ENCODE measurements at regions not wholly inside any gene's neighbourhood (a gene's known extent, or its start where the extent isn't known, plus 50 kb on each side); places are given as distances from the start of the nearest gene placed in this dataset.

- H3K9me3 ChIP-seq (ENCODE audit: control insufficient read depth, low read depth, low read length), result no peaks in the 10 kb centered on the region
- peaks cover 12% of the 10 kb centered on the region for H3K4me1 ChIP-seq (ENCODE audit: control insufficient read depth, extremely low read depth, insufficient read depth, low read length)
- no peak overlapping the region for H3K27ac ChIP-seq (ENCODE audit: control insufficient read depth, insufficient read depth, low read length)
- H3K9ac ChIP-seq (ENCODE audit: control insufficient read depth, extremely low read depth, insufficient read depth, low read length), result no peak overlapping the region
- no peaks in the 10 kb centered on the region for H4K20me1 ChIP-seq (ENCODE audit: control insufficient read depth, extremely low read depth, insufficient read depth, low read length)
- no peak for DNase-seq (ENCODE audit: low read depth, low spot score)
- no peaks in the 10 kb centered on the region for H3K9me1 ChIP-seq (ENCODE audit: control insufficient read depth, extremely low read depth, insufficient read depth, low read length)
- no peaks in the 10 kb centered on the region for H3K27me3 ChIP-seq (ENCODE audit: control insufficient read depth, extremely low read depth, insufficient read depth, low read length)
- H3K79me2 ChIP-seq (ENCODE audit: control insufficient read depth, insufficient read depth, low read length), result no peaks in the 10 kb centered on the region
- TF ChIP-seq, protein P1, sequence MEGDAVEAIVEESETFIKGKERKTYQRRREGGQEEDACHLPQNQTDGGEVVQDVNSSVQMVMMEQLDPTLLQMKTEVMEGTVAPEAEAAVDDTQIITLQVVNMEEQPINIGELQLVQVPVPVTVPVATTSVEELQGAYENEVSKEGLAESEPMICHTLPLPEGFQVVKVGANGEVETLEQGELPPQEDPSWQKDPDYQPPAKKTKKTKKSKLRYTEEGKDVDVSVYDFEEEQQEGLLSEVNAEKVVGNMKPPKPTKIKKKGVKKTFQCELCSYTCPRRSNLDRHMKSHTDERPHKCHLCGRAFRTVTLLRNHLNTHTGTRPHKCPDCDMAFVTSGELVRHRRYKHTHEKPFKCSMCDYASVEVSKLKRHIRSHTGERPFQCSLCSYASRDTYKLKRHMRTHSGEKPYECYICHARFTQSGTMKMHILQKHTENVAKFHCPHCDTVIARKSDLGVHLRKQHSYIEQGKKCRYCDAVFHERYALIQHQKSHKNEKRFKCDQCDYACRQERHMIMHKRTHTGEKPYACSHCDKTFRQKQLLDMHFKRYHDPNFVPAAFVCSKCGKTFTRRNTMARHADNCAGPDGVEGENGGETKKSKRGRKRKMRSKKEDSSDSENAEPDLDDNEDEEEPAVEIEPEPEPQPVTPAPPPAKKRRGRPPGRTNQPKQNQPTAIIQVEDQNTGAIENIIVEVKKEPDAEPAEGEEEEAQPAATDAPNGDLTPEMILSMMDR (optimal IDR thresholded peaks at IDR 0.05 in 1 of 3, IDR thresholded peaks at IDR 0.05 in 1 of 3, conservative IDR thresholded peaks at IDR 0.05 in 1 of 3; ENCODE audit: extremely low read depth in 1 of 3, insufficient read depth in 2 of 3, low read length in 3 of 3), result no peak
- no peak for TF ChIP-seq EZH2 (IDR thresholded peaks at IDR 0.05; ENCODE audit: low read length)
- peak; percentile 57 for FAIRE-seq
- H3K36me3 ChIP-seq (ENCODE audit: control insufficient read depth in 2 of 2, extremely low read depth in 1 of 2, insufficient read depth in 2 of 2, low read length in 2 of 2), result no peaks in the 10 kb centered on the region
- no peak overlapping the region for H3K4me3 ChIP-seq (ENCODE audit: control insufficient read depth in 2 of 3, extremely low read depth in 1 of 3, insufficient read depth in 2 of 3, low read depth in 1 of 3, low read length in 3 of 3)
- H3K4me2 ChIP-seq (ENCODE audit: control insufficient read depth, extremely low read depth, insufficient read depth, low read depth, low read length), result peak overlapping the region; percentile 6
- dilution Hi-C loops (cut with MboI; ENCODE audit: extremely low pct_ligation_motif_present, low sequenced_read_pairs), result no loop called here
- no peak overlapping the region for H2AFZ ChIP-seq (ENCODE audit: control insufficient read depth, low read length)
Measured at GRCh38 chr3:43892061-43892460, 201.3 kb downstream of the ABHD5 start.

GRCh38 chr3:43892526-43892925 is 201.8 kb downstream of the ABHD5 start:
- dilution Hi-C loops (cut with MboI; ENCODE audit: extremely low pct_ligation_motif_present, low sequenced_read_pairs), result no loop called here
- Histone ChIP-seq H3K4me1 (ENCODE audit: control insufficient read depth, extremely low read depth, insufficient read depth, low read length) (peaks cover 12% of the 10 kb centered on the region), H3K9ac (ENCODE audit: control insufficient read depth, extremely low read depth, insufficient read depth, low read length) (no peak overlapping the region), H3K27ac (ENCODE audit: control insufficient read depth, insufficient read depth, low read length) (no peak overlapping the region), H2AFZ (ENCODE audit: control insufficient read depth, low read length) (no peak overlapping the region), H3K79me2 (ENCODE audit: control insufficient read depth, insufficient read depth, low read length) (no peaks in the 10 kb centered on the region), H3K9me3 (ENCODE audit: control insufficient read depth, low read depth, low read length) (no peaks in the 10 kb centered on the region), H4K20me1 (ENCODE audit: control insufficient read depth, extremely low read depth, insufficient read depth, low read length) (no peaks in the 10 kb centered on the region), H3K4me3 (ENCODE audit: control insufficient read depth in 2 of 3, extremely low read depth in 1 of 3, insufficient read depth in 2 of 3, low read depth in 1 of 3, low read length in 3 of 3) (no peak overlapping the region), H3K36me3 (ENCODE audit: control insufficient read depth in 2 of 2, extremely low read depth in 1 of 2, insufficient read depth in 2 of 2, low read length in 2 of 2) (no peaks in the 10 kb centered on the region), H3K4me2 (ENCODE audit: control insufficient read depth, extremely low read depth, insufficient read depth, low read depth, low read length) (peak overlapping the region; percentile 6), H3K9me1 (ENCODE audit: control insufficient read depth, extremely low read depth, insufficient read depth, low read length) (no peaks in the 10 kb centered on the region), H3K27me3 (ENCODE audit: control insufficient read depth, extremely low read depth, insufficient read depth, low read length) (no peaks in the 10 kb centered on the region)
- FAIRE-seq (no peak), DNase-seq (ENCODE audit: low read depth, low spot score) (no peak)
- TF ChIP-seq EZH2 (IDR thresholded peaks at IDR 0.05; ENCODE audit: low read length), result no peak
- TF ChIP-seq, protein P1 (optimal IDR thresholded peaks at IDR 0.05 in 1 of 3, IDR thresholded peaks at IDR 0.05 in 1 of 3, conservative IDR thresholded peaks at IDR 0.05 in 1 of 3; ENCODE audit: extremely low read depth in 1 of 3, insufficient read depth in 2 of 3, low read length in 3 of 3), result no peak

Data from keratinocyte (primary cell).